ENCODE measurements at regions not wholly inside any gene's neighbourhood (a gene's known extent, or its start where the extent isn't known, plus 50 kb on each side); places are given as distances from the start of the nearest gene placed in this dataset.

- Mint-ChIP-seq H3K9me3 (peaks cover 0 to 6% (median 0%) of the 10 kb centered on the region in 7 donors), H3K4me1 (no peaks in the 10 kb centered on the region), H3K27ac (no peak overlapping the region), H3K4me3 (no peak overlapping the region), H3K36me3 (no peaks in the 10 kb centered on the region), H3K27me3 (ENCODE audit: low read depth in 3 of 3) (no peaks in the 10 kb centered on the region)
- Histone ChIP-seq H3K27me3 (ENCODE audit: control insufficient read depth in 2 of 2, insufficient read depth in 2 of 2, low read length in 2 of 2) (no peaks in the 10 kb centered on the region), H3K4me2 (replicated peaks; ENCODE audit: extremely low read depth, low read length, poor library complexity, severe bottlenecking) (no peak overlapping the region), H3K27ac (ENCODE audit: low read depth in 1 of 2, low read length in 2 of 2) (no peak overlapping the region), H2AFZ (ENCODE audit: insufficient read depth, low read depth, low read length, poor library complexity, severe bottlenecking) (no peak overlapping the region), H3K36me3 (replicated peaks in 1 of 2; ENCODE audit: control insufficient read depth in 1 of 2, insufficient read depth in 2 of 2, low read length in 2 of 2) (no peaks in the 10 kb centered on the region), H4K20me1 (ENCODE audit: insufficient read depth, low read length) (no peaks in the 10 kb centered on the region), H3K4me1 (ENCODE audit: control insufficient read depth in 1 of 2, insufficient read depth in 2 of 2, low read length in 2 of 2) (no peaks in the 10 kb centered on the region), H3K9me3 (replicated peaks in 1 of 2; ENCODE audit: control insufficient read depth in 1 of 2, insufficient read depth in 1 of 2, low read length in 2 of 2) (peaks cover 0 to 5% of the 10 kb centered on the region in 2 donors), H3K79me2 (ENCODE audit: insufficient read depth, low read length) (no peaks in the 10 kb centered on the region), H3K4me3 (replicated peaks in 1 of 3; ENCODE audit: low read depth in 2 of 3, low read length in 3 of 3) (no peak overlapping the region), H3K9ac (ENCODE audit: insufficient read depth, low read length, poor library complexity, severe bottlenecking) (no peak overlapping the region)
- DNase-seq, result no peak
- intact Hi-C loops (cut with micrococcal nuclease), result no loop called here
- TF ChIP-seq CTCF (IDR thresholded peaks at IDR 0.05), result no peak
- WGBS (ENCODE audit: insufficient coverage), result no CpG with 5 or more reads among the region's 5 CpGs
Observed at GRCh38 chr14:83535444-83535843, 1994.5 kb upstream of the FLRT2 start.

GRCh38 chr14:83541147-83541546 lies 1988.8 kb upstream of the FLRT2 start:
- WGBS (ENCODE audit: insufficient coverage), result 90% methylated on average over 4 of the region's 13 CpGs
- Histone ChIP-seq H3K27me3 (ENCODE audit: control insufficient read depth in 2 of 2, insufficient read depth in 2 of 2, low read length in 2 of 2) (no peaks in the 10 kb centered on the region), H3K4me3 (replicated peaks in 1 of 3; ENCODE audit: low read depth in 2 of 3, low read length in 3 of 3) (no peak overlapping the region), H3K36me3 (replicated peaks in 1 of 2; ENCODE audit: control insufficient read depth in 1 of 2, insufficient read depth in 2 of 2, low read length in 2 of 2) (no peaks in the 10 kb centered on the region), H3K79me2 (ENCODE audit: insufficient read depth, low read length) (no peaks in the 10 kb centered on the region), H3K9me3 (replicated peaks in 1 of 2; ENCODE audit: control insufficient read depth in 1 of 2, insufficient read depth in 1 of 2, low read length in 2 of 2) (peaks cover 4 to 20% of the 10 kb centered on the region in 2 donors), H3K4me2 (replicated peaks; ENCODE audit: extremely low read depth, low read length, poor library complexity, severe bottlenecking) (no peak overlapping the region), H3K27ac (ENCODE audit: low read depth in 1 of 2, low read length in 2 of 2) (no peak overlapping the region), H2AFZ (ENCODE audit: insufficient read depth, low read depth, low read length, poor library complexity, severe bottlenecking) (no peak overlapping the region), H3K4me1 (ENCODE audit: control insufficient read depth in 1 of 2, insufficient read depth in 2 of 2, low read length in 2 of 2) (no peaks in the 10 kb centered on the region), H3K9ac (ENCODE audit: insufficient read depth, low read length, poor library complexity, severe bottlenecking) (no peak overlapping the region), H4K20me1 (ENCODE audit: insufficient read depth, low read length) (no peaks in the 10 kb centered on the region)
- no peak for TF ChIP-seq CTCF (IDR thresholded peaks at IDR 0.05)
- H3K4me1 Mint-ChIP-seq, result no peaks in the 10 kb centered on the region
- DNase-seq, result no peak
- no peak overlapping the region for H3K4me3 Mint-ChIP-seq
- H3K27ac Mint-ChIP-seq, result no peak overlapping the region
- no peaks in the 10 kb centered on the region for H3K27me3 Mint-ChIP-seq (ENCODE audit: low read depth in 3 of 3)
- intact Hi-C loops (cut with micrococcal nuclease), result no loop called here
- H3K9me3 Mint-ChIP-seq, result peaks cover 0 to 14% (median 5%) of the 10 kb centered on the region in 7 donors
- no peaks in the 10 kb centered on the region for H3K36me3 Mint-ChIP-seq

Data from CD14-positive monocyte (primary cell).